ENCODE measurements at regions not wholly inside any gene's neighbourhood (a gene's known extent, or its start where the extent isn't known, plus 50 kb on each side); places are given as distances from the start of the nearest gene placed in this dataset.
"Not testable (repeated sequence)": the region's sequence is repeated elsewhere in the genome, so short reads cannot be mapped to it uniquely, and the experiment has no call there.

GRCh38 chr20:30285677-30286076 is 971.8 kb upstream of the DEFB115 start:
- no peaks in the 10 kb centered on the region for H3K27me3 Mint-ChIP-seq (ENCODE audit: insufficient read depth)
- H3K27ac Mint-ChIP-seq: no peak overlapping the region
- H3K4me3 Mint-ChIP-seq: no peak overlapping the region
- peaks cover 6% of the 10 kb centered on the region for H3K36me3 Mint-ChIP-seq (ENCODE audit: low read depth)
- intact Hi-C loops (cut with micrococcal nuclease): loop anchor here (2.0 to 10.0 kb wide), 4 partner anchors 91 to 1071 kb away; no protein-coding TSS in a partner anchor
- H3K4me1 Mint-ChIP-seq (ENCODE audit: low read depth): peaks cover 59% of the 10 kb centered on the region
- no peak for DNase-seq (ENCODE audit: low spot score)
- H3K9me3 Mint-ChIP-seq: no peaks in the 10 kb centered on the region

- H3K4me1 Mint-ChIP-seq (ENCODE audit: low read depth): peaks cover 63% of the 10 kb centered on the region
- peak overlapping the region; percentile 19 for H3K27ac Mint-ChIP-seq
- no peaks in the 10 kb centered on the region for H3K27me3 Mint-ChIP-seq (ENCODE audit: insufficient read depth)
- H3K9me3 Mint-ChIP-seq: no peaks in the 10 kb centered on the region
- H3K36me3 Mint-ChIP-seq (ENCODE audit: low read depth): peaks cover 6% of the 10 kb centered on the region
- intact Hi-C loops (cut with micrococcal nuclease): loop anchor here (5.0 to 10.0 kb wide), 3 partner anchors 121 to 1071 kb away; no protein-coding TSS in a partner anchor
- no peak for DNase-seq (ENCODE audit: low spot score)
- no peak overlapping the region for H3K4me3 Mint-ChIP-seq
Measured at GRCh38 chr20:30286157-30286556, 971.3 kb upstream of the DEFB115 start.

GRCh38 chr20:30287459-30287858 is 970.0 kb upstream of the DEFB115 start:
- not testable (repeated sequence) for H3K9me3 Mint-ChIP-seq; DNase-seq (ENCODE audit: low spot score); H3K36me3 Mint-ChIP-seq (ENCODE audit: low read depth); H3K27me3 Mint-ChIP-seq (ENCODE audit: insufficient read depth); H3K4me3 Mint-ChIP-seq; H3K27ac Mint-ChIP-seq
- peaks cover 63% of the 10 kb centered on the region for H3K4me1 Mint-ChIP-seq (ENCODE audit: low read depth)
- intact Hi-C loops (cut with micrococcal nuclease): loop anchor here (5.0 to 10.0 kb wide), 3 partner anchors 123 to 1073 kb away; no protein-coding TSS in a partner anchor

GRCh38 chr20:30288346-30288745 is 969.1 kb upstream of the DEFB115 start:
- H3K9me3 Mint-ChIP-seq: no peaks in the 10 kb centered on the region
- H3K27ac Mint-ChIP-seq: peak overlapping the region; percentile 49
- H3K36me3 Mint-ChIP-seq (ENCODE audit: low read depth): peaks cover 5% of the 10 kb centered on the region

GRCh38 chr20:30289049-30289448 is 968.4 kb upstream of the DEFB115 start:
- H3K27me3 Mint-ChIP-seq (ENCODE audit: insufficient read depth); H3K36me3 Mint-ChIP-seq (ENCODE audit: low read depth); H3K9me3 Mint-ChIP-seq: not testable (repeated sequence)
- Mint-ChIP-seq H3K4me1 (ENCODE audit: low read depth) (peaks cover 52% of the 10 kb centered on the region), H3K27ac (peak overlapping the region; percentile 95), H3K4me3 (peak overlapping the region; percentile 78)
- peak; percentile 14 for DNase-seq (ENCODE audit: low spot score)
- intact Hi-C loops (cut with micrococcal nuclease): loop anchor here (5.0 to 10.0 kb wide), 3 partner anchors 124 to 1074 kb away; no protein-coding TSS in a partner anchor

More at GRCh38 chr20:30288346-30288745, 969.1 kb upstream of the DEFB115 start:
- Mint-ChIP-seq H3K27me3 (ENCODE audit: insufficient read depth) (no peaks in the 10 kb centered on the region), H3K4me1 (ENCODE audit: low read depth) (peaks cover 56% of the 10 kb centered on the region), H3K4me3 (no peak overlapping the region)
- intact Hi-C loops (cut with micrococcal nuclease): loop anchor here (5.0 to 10.0 kb wide), 3 partner anchors 124 to 1074 kb away; no protein-coding TSS in a partner anchor
- DNase-seq (ENCODE audit: low spot score): no peak

GRCh38 chr20:30289711-30290141 is 967.7 kb upstream of the DEFB115 start:
- H3K4me3 Mint-ChIP-seq: peak overlapping the region; percentile 78
- H3K9me3 Mint-ChIP-seq; H3K36me3 Mint-ChIP-seq (ENCODE audit: low read depth); H3K27me3 Mint-ChIP-seq (ENCODE audit: insufficient read depth): not testable (repeated sequence)
- H3K4me1 Mint-ChIP-seq (ENCODE audit: low read depth): peaks cover 46% of the 10 kb centered on the region
- peak overlapping the region; percentile 95 for H3K27ac Mint-ChIP-seq
- peak; percentile 21 for DNase-seq (ENCODE audit: low spot score)
- intact Hi-C loops (cut with micrococcal nuclease): loop anchor here (5.0 to 10.0 kb wide), 3 partner anchors 125 to 1075 kb away; no protein-coding TSS in a partner anchor

GRCh38 chr20:30290361-30291063 is 967.0 kb upstream of the DEFB115 start:
- H3K27me3 Mint-ChIP-seq (ENCODE audit: insufficient read depth); H3K9me3 Mint-ChIP-seq; H3K36me3 Mint-ChIP-seq (ENCODE audit: low read depth); intact Hi-C loops (cut with micrococcal nuclease): not testable (repeated sequence)
- Mint-ChIP-seq H3K4me1 (ENCODE audit: low read depth) (peaks cover 40% of the 10 kb centered on the region), H3K4me3 (peak overlapping the region; percentile 78), H3K27ac (peak overlapping the region; percentile 95)
- peak; percentile 17 for DNase-seq (ENCODE audit: low spot score)

GRCh38 chr20:30291064-30291379 is 966.4 kb upstream of the DEFB115 start:
- peaks cover 35% of the 10 kb centered on the region for H3K4me1 Mint-ChIP-seq (ENCODE audit: low read depth)
- intact Hi-C loops (cut with micrococcal nuclease); DNase-seq (ENCODE audit: low spot score); H3K9me3 Mint-ChIP-seq; H3K27me3 Mint-ChIP-seq (ENCODE audit: insufficient read depth); H3K36me3 Mint-ChIP-seq (ENCODE audit: low read depth): not testable (repeated sequence)
- peak overlapping the region; percentile 69 for H3K4me3 Mint-ChIP-seq
- H3K27ac Mint-ChIP-seq: peak overlapping the region; percentile 37

GRCh38 chr20:30291686-30292085 is 965.8 kb upstream of the DEFB115 start:
- H3K4me3 Mint-ChIP-seq; H3K9me3 Mint-ChIP-seq; intact Hi-C loops (cut with micrococcal nuclease); DNase-seq (ENCODE audit: low spot score); H3K36me3 Mint-ChIP-seq (ENCODE audit: low read depth); H3K27ac Mint-ChIP-seq: not testable (repeated sequence)
- H3K4me1 Mint-ChIP-seq (ENCODE audit: low read depth): peaks cover 34% of the 10 kb centered on the region
- H3K27me3 Mint-ChIP-seq (ENCODE audit: insufficient read depth): peaks cover 10% of the 10 kb centered on the region

GRCh38 chr20:30295396-30295795 is 962.1 kb upstream of the DEFB115 start:
- H3K9me3 Mint-ChIP-seq; intact Hi-C loops (cut with micrococcal nuclease); H3K27ac Mint-ChIP-seq; DNase-seq (ENCODE audit: low spot score); H3K4me3 Mint-ChIP-seq; H3K36me3 Mint-ChIP-seq (ENCODE audit: low read depth): not testable (repeated sequence)
- Mint-ChIP-seq H3K4me1 (ENCODE audit: low read depth) (peaks cover 13% of the 10 kb centered on the region), H3K27me3 (ENCODE audit: insufficient read depth) (peaks cover 20% of the 10 kb centered on the region)

- intact Hi-C loops (cut with micrococcal nuclease); H3K27ac Mint-ChIP-seq; H3K9me3 Mint-ChIP-seq; H3K36me3 Mint-ChIP-seq (ENCODE audit: low read depth); DNase-seq (ENCODE audit: low spot score); H3K4me3 Mint-ChIP-seq: not testable (repeated sequence)
- Mint-ChIP-seq H3K4me1 (ENCODE audit: low read depth) (peaks cover 11% of the 10 kb centered on the region), H3K27me3 (ENCODE audit: insufficient read depth) (peaks cover 23% of the 10 kb centered on the region)
Measured at GRCh38 chr20:30295967-30296366, 961.5 kb upstream of the DEFB115 start.

GRCh38 chr20:30297878-30298595 is 959.4 kb upstream of the DEFB115 start:
- H3K27ac Mint-ChIP-seq; H3K36me3 Mint-ChIP-seq (ENCODE audit: low read depth); intact Hi-C loops (cut with micrococcal nuclease); DNase-seq (ENCODE audit: low spot score); H3K9me3 Mint-ChIP-seq; H3K4me3 Mint-ChIP-seq: not testable (repeated sequence)
- peaks cover 16% of the 10 kb centered on the region for H3K4me1 Mint-ChIP-seq (ENCODE audit: low read depth)
- peaks cover 23% of the 10 kb centered on the region for H3K27me3 Mint-ChIP-seq (ENCODE audit: insufficient read depth)

GRCh38 chr20:30300220-30300642 is 957.2 kb upstream of the DEFB115 start:
- H3K36me3 Mint-ChIP-seq (ENCODE audit: low read depth); H3K9me3 Mint-ChIP-seq; H3K27ac Mint-ChIP-seq; DNase-seq (ENCODE audit: low spot score); intact Hi-C loops (cut with micrococcal nuclease): not testable (repeated sequence)
- peaks cover 19% of the 10 kb centered on the region for H3K27me3 Mint-ChIP-seq (ENCODE audit: insufficient read depth)
- H3K4me1 Mint-ChIP-seq (ENCODE audit: low read depth): peaks cover 16% of the 10 kb centered on the region
- H3K4me3 Mint-ChIP-seq: peak overlapping the region; percentile 60
